ENCODE measurements at regions not wholly inside any gene's neighbourhood (a gene's known extent, or its start where the extent isn't known, plus 50 kb on each side); places are given as distances from the start of the nearest gene placed in this dataset.

DNA sequence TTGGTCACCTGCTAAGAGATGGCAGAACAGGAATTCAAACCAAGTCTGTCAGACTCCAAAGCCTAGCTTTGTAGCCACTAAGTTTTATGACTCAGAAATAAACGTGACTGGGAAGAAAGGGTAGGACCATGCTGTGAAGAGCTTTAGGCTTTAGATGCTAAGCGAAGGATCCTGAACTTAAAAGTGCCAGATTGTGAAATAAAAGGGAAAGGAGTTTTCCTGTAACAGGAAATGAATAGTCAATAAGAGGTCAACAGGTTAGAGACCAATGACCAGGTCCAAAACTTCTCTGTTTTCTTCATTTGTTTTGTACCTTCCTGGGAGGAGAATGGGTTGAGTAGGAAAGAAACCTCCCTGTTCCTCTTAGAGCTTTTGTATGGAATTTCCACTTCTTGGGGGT lies 98.8 kb upstream of the EOLA2 start:
- TF ChIP-seq POLR2A (IDR thresholded peaks at IDR 0.05): no peak
- TF ChIP-seq, protein P1, sequence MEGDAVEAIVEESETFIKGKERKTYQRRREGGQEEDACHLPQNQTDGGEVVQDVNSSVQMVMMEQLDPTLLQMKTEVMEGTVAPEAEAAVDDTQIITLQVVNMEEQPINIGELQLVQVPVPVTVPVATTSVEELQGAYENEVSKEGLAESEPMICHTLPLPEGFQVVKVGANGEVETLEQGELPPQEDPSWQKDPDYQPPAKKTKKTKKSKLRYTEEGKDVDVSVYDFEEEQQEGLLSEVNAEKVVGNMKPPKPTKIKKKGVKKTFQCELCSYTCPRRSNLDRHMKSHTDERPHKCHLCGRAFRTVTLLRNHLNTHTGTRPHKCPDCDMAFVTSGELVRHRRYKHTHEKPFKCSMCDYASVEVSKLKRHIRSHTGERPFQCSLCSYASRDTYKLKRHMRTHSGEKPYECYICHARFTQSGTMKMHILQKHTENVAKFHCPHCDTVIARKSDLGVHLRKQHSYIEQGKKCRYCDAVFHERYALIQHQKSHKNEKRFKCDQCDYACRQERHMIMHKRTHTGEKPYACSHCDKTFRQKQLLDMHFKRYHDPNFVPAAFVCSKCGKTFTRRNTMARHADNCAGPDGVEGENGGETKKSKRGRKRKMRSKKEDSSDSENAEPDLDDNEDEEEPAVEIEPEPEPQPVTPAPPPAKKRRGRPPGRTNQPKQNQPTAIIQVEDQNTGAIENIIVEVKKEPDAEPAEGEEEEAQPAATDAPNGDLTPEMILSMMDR (IDR thresholded peaks at IDR 0.05): no peak
- intact Hi-C loops (cut with DNase I): no loop called here
- Histone ChIP-seq H3K36me3 (no peaks in the 10 kb centered on the region), H3K9me3 (no peaks in the 10 kb centered on the region), H3K27ac (no peak overlapping the region), H3K4me1 (peaks cover 0 to 29% (median 2%) of the 10 kb centered on the region in 3 donors), H3K4me3 (no peak overlapping the region), H3K27me3 (no peaks in the 10 kb centered on the region)
- 13 to 37% methylated on average over 2 of the region's 2 CpGs for whole genome bisulfite sequencing, 2 donors
- no peak for DNase-seq

GRCh38 chrX:150038315-150038714 lies 100.0 kb upstream of the EOLA2 start:
- Histone ChIP-seq H3K36me3 (no peaks in the 10 kb centered on the region), H3K27me3 (no peaks in the 10 kb centered on the region), H3K9me3 (no peaks in the 10 kb centered on the region), H3K4me1 (peaks cover 0 to 18% (median 0%) of the 10 kb centered on the region in 3 donors), H3K27ac (no peak overlapping the region), H3K4me3 (no peak overlapping the region)
- intact Hi-C loops (cut with DNase I): no loop called here
- TF ChIP-seq POLR2A (IDR thresholded peaks at IDR 0.05): no peak
- TF ChIP-seq, protein P1 (IDR thresholded peaks at IDR 0.05): no peak
- no peak for DNase-seq
- 74 to 90% methylated on average over 2 to 3 of the region's 3 CpGs for WGBS, 2 donors

- peaks cover 0 to 17% (median 0%) of the 10 kb centered on the region in 3 donors for H3K4me1 ChIP-seq
- no peak for DNase-seq
- no peaks in the 10 kb centered on the region for H3K27me3 ChIP-seq
- H3K36me3 ChIP-seq: no peaks in the 10 kb centered on the region
- peaks cover 0 to 4% (median 0%) of the 10 kb centered on the region in 3 donors for H3K9me3 ChIP-seq
- no peak overlapping the region for H3K4me3 ChIP-seq
- TF ChIP-seq POLR2A (IDR thresholded peaks at IDR 0.05): no peak
- WGBS, 2 donors: 40 to 59% methylated on average over 1 of the region's 1 CpG
- intact Hi-C loops (cut with DNase I): no loop called here
- no peak overlapping the region for H3K27ac ChIP-seq
Measured at GRCh38 chrX:150038986-150039599, 100.8 kb upstream of the EOLA2 start.

- peak overlapping the region in 1 of 4 donors; percentile 21 for H3K27ac ChIP-seq
- TF ChIP-seq, protein P1 (IDR thresholded peaks at IDR 0.05): no peak
- no peak for TF ChIP-seq POLR2A (IDR thresholded peaks at IDR 0.05)
- peaks cover 0 to 4% (median 0%) of the 10 kb centered on the region in 3 donors for H3K9me3 ChIP-seq
- intact Hi-C loops (cut with DNase I): no loop called here
- no peak for DNase-seq
- WGBS, 2 donors: 43 to 92% methylated on average over 1 to 2 of the region's 2 CpGs
- H3K27me3 ChIP-seq: no peaks in the 10 kb centered on the region
- H3K36me3 ChIP-seq: no peaks in the 10 kb centered on the region
- H3K4me1 ChIP-seq: peaks cover 0 to 6% (median 0%) of the 10 kb centered on the region in 3 donors
- H3K4me3 ChIP-seq: no peak overlapping the region
Measured at GRCh38 chrX:150041208-150041607, 102.9 kb upstream of the EOLA2 start.

- intact Hi-C loops (cut with DNase I): no loop called here
- no peak for DNase-seq
- no peaks in the 10 kb centered on the region for H3K27me3 ChIP-seq
- H3K4me3 ChIP-seq: no peak overlapping the region
- WGBS, 2 donors: 67 to 83% methylated on average over 1 of the region's 2 CpGs
- H3K4me1 ChIP-seq: no peaks in the 10 kb centered on the region
- H3K9me3 ChIP-seq: peaks cover 0 to 4% (median 0%) of the 10 kb centered on the region in 3 donors
- no peak for TF ChIP-seq POLR2A (IDR thresholded peaks at IDR 0.05)
- TF ChIP-seq, protein P1 (IDR thresholded peaks at IDR 0.05): no peak
- H3K36me3 ChIP-seq: no peaks in the 10 kb centered on the region
- H3K27ac ChIP-seq: no peak overlapping the region
Measured at GRCh38 chrX:150044556-150044955, 106.3 kb upstream of the EOLA2 start.
